ENCODE measurements at regions not wholly inside any gene's neighbourhood (a gene's known extent, or its start where the extent isn't known, plus 50 kb on each side); places are given as distances from the start of the nearest gene placed in this dataset.

DNA sequence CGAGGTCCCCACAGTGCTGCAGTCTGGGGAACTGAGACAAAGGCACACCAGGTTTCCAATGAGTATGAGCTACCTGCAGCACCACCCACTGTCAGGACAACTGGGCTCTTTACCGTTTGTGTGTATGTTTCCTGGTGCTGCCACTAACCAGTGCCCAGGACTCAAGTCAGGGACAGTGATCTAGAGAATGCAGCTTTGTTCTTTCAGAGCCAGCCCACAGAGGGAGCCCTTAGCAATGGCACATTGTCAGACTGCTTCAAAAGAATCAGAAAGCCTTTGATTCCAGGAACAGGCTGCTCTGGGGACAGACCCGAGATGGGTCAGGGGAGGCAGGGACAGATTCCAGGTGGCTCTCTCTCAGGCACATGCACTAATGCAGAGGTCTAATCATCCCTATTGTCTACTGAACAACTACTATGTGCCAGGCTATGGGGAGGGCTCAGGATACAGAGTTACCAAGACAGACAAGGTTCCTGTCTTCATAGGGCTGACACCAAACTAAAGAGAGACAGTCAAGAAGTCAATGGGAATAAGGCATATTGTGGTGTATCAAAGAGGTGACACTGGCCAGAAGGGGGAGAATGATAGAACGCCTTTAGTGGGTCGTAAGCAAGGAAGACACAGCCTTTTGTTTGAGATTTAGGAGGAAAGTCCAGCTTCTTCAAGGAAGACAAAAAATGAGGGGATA lies 103.7 kb downstream of the VPREB1 start:
- TF ChIP-seq, protein P1, sequence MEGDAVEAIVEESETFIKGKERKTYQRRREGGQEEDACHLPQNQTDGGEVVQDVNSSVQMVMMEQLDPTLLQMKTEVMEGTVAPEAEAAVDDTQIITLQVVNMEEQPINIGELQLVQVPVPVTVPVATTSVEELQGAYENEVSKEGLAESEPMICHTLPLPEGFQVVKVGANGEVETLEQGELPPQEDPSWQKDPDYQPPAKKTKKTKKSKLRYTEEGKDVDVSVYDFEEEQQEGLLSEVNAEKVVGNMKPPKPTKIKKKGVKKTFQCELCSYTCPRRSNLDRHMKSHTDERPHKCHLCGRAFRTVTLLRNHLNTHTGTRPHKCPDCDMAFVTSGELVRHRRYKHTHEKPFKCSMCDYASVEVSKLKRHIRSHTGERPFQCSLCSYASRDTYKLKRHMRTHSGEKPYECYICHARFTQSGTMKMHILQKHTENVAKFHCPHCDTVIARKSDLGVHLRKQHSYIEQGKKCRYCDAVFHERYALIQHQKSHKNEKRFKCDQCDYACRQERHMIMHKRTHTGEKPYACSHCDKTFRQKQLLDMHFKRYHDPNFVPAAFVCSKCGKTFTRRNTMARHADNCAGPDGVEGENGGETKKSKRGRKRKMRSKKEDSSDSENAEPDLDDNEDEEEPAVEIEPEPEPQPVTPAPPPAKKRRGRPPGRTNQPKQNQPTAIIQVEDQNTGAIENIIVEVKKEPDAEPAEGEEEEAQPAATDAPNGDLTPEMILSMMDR (conservative IDR thresholded peaks at IDR 0.05), result peak; percentile 39
- TF ChIP-seq ZFX (IDR thresholded peaks at IDR 0.05), result no peak

All from C4-2B (cell line).